HG03103 (cell line): ENCODE measurements at regions not wholly inside any gene's neighbourhood (a gene's known extent, or its start where the extent isn't known, plus 50 kb on each side); places are given as distances from the start of the nearest gene placed in this dataset.
"Not testable (repeated sequence)": the region's sequence is repeated elsewhere in the genome, so short reads cannot be mapped to it uniquely, and the experiment has no call there.

Experiments used
- ATAC-seq: cut with Tn5 transposase; IDR thresholded peaks from one replicate; pipeline ENCODE4 v1.9.1; 2021; ENCODE audit warnings: low read depth; ENCODE audit not compliant: unreplicated experiment

GRCh38 chr1:87398641-87399040, 70.0 kb downstream of the LMO4 start:
- ATAC-seq = no peak

- no peak for ATAC-seq
Observed at GRCh38 chr1:87399264-87399663, 70.6 kb downstream of the LMO4 start.

GRCh38 chr1:87399701-87400100, 71.0 kb downstream of the LMO4 start:
- no peak for ATAC-seq

- no peak for ATAC-seq
Observed at GRCh38 chr1:87400813-87401212, 72.1 kb downstream of the LMO4 start.

GRCh38 chr1:87402241-87403002, 73.7 kb downstream of the LMO4 start:
- no peak for ATAC-seq

- ATAC-seq = no peak
Observed at GRCh38 chr1:87403061-87403820, 74.6 kb downstream of the LMO4 start.

- no peak for ATAC-seq
Observed at GRCh38 chr1:87404296-87404695, 75.6 kb downstream of the LMO4 start.

- ATAC-seq = no peak
Observed at GRCh38 chr1:87408665-87409248, 80.1 kb downstream of the LMO4 start.

- no peak for ATAC-seq
Observed at GRCh38 chr1:87410776-87411480, 82.2 kb downstream of the LMO4 start.

GRCh38 chr1:87413846-87414245, 85.2 kb downstream of the LMO4 start:
- not testable (repeated sequence) for ATAC-seq

GRCh38 chr1:87418048-87418447, 89.4 kb downstream of the LMO4 start:
- ATAC-seq = no peak

- ATAC-seq = no peak
Observed at GRCh38 chr1:87421809-87422208, 93.1 kb downstream of the LMO4 start.

GRCh38 chr1:87424541-87424940, 95.9 kb downstream of the LMO4 start:
- no peak for ATAC-seq

GRCh38 chr1:87426463-87427249, 98.0 kb downstream of the LMO4 start:
- no peak for ATAC-seq

GRCh38 chr1:87428367-87428766, 99.7 kb downstream of the LMO4 start:
- ATAC-seq = no peak

- ATAC-seq = no peak
Observed at GRCh38 chr1:87428883-87429282, 100.2 kb downstream of the LMO4 start.

- ATAC-seq = no peak
Observed at GRCh38 chr1:87432685-87433084, 104.0 kb downstream of the LMO4 start.

- ATAC-seq = not testable (repeated sequence)
Observed at GRCh38 chr1:87433101-87433500, 104.4 kb downstream of the LMO4 start.

GRCh38 chr1:87435484-87435883, 106.8 kb downstream of the LMO4 start:
- ATAC-seq = peak; percentile 56

- not testable (repeated sequence) for ATAC-seq
Observed at GRCh38 chr1:87436115-87436514, 107.4 kb downstream of the LMO4 start.
